Activated effector memory CD4-positive, alpha-beta T cell treated with anti-CD3 and anti-CD28 coated beads, Interleukin-2, amount 50 U/mL, for 16 hours (primary cell): ENCODE measurements at regions not wholly inside any gene's neighbourhood (a gene's known extent, or its start where the extent isn't known, plus 50 kb on each side); places are given as distances from the start of the nearest gene placed in this dataset.
"Not testable (repeated sequence)": the region's sequence is repeated elsewhere in the genome, so short reads cannot be mapped to it uniquely, and the experiment has no call there.

Source experiments
- DNase-seq: peaks from one replicate; pipeline ENCODE4 v3.0.0-alpha.2; 2020

GRCh38 chr7:65453341-65454030, 79.8 kb downstream of the ZNF92 start:
- DNase-seq: no peak

DNA sequence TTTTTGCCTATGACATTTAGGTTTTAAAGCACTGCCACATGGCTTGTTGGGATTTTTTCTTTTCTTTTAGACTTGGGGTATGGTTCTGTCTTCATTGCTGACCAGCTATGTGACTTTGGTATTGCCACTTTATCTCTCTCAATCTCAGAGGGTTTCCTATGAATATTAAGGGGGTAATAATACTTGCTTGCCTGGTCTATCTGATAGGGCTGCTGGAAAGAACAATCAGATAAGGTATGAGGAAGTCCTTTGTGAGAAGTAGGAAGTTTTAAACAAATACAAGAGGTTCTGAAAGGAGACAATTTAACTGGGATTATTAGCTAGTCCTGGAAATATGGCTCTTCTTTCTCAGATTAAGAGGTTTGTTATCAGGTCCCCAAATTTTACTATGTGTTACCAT, 80.8 kb downstream of the ZNF92 start:
- DNase-seq: no peak

DNA sequence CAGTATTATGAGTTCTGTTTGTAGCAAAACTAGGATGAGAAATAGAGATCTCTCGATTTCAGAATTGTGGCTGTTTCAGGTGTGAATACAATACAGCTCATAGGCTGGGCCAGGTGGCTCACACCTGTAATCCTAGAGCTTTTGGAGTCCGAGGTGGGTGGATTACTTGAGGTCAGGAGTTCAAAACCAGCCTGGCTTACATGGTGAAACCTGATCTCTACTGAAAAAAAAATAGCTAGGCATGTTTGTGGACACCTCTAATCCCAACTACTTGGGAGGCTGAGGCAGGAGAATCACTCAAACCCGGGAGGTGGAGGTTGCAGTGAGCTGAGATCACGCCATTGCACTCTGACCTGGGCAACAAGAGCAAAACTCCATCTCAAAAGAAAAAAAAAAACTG, 81.4 kb downstream of the ZNF92 start:
- not testable (repeated sequence) for DNase-seq

DNA sequence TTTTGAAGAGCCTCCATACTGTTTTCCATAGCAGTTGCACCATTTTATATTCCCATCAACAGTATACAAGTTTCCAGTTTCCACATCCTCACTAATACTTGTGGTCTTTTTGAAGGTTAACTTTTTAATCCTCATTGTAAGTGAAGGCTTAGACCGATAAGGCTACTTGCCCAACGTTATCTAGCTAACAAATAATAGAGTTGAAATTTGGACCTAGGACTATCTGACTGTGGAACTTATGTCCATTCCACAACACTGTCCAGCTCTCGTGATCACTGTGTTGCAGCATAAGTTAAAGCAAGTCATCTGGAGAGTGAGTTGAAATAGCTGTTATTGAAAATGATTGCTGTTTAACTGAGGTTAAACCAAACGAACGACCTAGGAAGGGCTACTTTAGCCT, 84.0 kb downstream of the ZNF92 start:
- DNase-seq: no peak

DNA sequence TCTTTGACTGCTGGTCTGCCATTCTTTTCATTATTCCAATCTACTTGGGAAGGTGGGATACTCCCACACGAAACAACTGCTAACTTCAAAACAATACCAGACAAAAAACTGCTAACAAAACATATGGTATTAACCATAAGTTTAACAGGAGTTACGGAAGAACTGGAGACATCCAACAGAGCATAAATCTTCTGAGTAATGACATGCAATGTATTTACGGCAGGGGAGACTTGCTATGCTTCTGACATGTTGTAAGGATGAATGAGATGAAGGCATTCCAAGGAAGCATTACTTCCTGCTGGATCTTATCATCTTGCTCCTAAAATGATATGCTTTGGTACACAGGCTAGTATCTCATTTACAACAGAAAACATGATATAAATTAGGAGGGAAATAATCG, 85.8 kb downstream of the ZNF92 start:
- DNase-seq: no peak

GRCh38 chr7:65462148-65462716, 88.6 kb downstream of the ZNF92 start:
- no peak for DNase-seq

DNA sequence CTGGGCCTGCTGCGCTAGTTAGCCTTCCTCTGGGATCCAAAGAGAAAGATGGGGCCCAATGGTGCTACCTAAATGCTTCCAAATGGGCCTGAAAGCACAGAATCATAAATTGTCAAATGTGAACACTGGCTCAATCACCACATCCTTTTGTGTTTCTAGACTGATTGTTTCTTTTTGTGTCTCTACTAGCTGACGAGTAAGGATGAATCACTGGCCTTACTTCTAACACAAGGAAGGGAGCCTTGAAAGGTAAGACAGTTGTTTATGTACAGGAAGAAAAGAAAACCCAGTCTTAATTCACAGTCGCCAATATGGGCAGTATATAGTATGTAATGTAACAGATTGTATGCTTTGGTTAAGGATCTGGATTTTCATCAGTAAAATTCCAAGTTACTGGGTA, 89.5 kb downstream of the ZNF92 start:
- no peak for DNase-seq

DNA sequence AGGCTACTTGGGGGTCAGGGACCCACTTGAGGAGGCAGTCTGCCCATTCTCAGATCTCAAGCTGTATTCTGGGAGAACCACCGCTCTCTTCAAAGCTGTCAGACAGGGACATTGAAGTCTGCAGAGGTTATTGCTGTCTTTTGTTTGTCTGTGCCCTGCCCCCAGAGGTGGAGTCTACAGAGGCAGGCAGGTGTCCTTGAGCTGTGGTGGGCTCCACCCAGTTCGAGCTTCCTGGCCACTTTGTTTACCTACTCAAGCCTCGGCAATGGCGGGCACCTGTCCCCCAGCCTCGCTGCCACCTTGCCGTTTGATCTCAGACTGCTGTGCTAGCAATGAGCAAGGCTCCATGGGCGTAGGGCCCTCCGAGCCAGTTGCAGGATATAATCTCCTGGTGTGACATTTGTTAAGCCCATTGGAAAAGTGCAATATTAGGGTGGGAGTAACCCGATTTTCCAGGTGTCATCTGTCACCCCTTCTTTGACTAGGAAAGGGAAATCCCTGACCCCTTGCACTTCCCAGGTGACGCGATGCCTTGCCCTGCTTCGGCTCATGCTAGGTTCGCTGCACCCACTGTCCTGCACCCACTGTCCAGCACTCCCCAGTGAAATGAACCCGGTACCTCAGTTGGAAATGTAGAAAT, 96.4 kb downstream of the ZNF92 start:
- DNase-seq: not testable (repeated sequence)

GRCh38 chr7:65471587-65471986, 97.9 kb downstream of the ZNF92 start:
- no peak for DNase-seq

DNA sequence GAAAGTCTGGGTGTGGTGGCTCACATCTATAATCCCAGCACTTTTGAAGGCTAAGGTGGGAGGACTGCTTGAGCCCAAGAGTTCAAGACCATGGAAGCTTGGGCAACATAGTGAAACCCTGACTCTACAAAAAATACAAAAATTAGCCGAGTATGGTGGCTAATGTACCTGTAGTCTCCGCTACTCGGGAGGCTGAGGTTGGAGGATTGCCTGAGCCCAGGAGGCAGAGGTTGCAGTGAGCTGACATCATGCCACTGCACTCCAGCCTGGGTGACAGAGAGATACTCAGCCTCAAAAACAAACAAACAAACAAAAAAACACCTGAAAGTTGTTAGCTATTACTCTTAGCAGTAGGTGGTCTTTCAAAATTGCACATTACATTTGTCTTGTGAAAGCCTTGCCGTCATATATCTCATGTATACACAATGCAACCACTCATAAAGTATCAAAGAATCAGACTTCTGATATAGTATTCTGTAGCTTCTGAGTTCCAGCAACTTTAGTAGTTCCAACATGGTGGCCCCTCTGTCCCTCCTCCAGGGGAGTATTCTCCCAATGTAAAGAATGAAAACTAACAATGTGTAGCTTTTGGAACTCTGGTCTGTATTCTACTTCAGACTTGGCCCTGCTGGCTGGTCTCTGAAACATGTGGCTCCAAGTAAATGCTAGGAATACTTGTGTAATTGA, 101.5 kb downstream of the ZNF92 start:
- no peak for DNase-seq

DNA sequence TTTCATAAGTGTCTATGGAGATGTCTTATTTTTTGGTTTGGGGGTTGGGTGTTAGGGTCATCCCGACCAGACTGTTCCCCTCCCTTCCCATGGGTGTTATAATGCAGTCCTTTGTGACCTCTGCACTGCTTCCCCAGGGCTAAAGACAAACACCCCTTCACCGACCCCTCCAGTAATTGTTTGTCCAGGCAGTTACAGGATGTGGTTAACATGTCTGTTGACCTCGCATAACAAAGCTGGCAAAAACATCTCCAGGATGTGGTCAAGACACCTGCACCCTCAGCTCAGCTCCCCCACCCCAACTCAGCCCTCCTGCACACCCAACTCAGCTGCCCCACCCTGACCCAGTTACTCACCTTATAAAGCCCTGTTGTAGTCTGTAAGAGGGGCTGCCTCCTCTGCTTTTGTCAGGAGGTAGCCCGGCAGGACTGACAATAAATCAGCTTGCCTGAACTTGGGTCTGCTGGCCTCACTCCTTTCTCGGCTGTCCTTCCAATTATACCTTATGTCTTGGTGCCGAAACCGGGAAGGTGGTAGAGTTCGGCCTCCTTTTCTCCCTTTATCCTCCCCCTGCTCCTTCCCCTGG, 102.2 kb downstream of the ZNF92 start:
- no peak for DNase-seq

- no peak for DNase-seq
These were observed 103.7 kb downstream of the ZNF92 start for GRCh38 chr7:65477326-65477725.

GRCh38 chr7:65489260-65489767, 115.7 kb downstream of the ZNF92 start:
- no peak for DNase-seq

DNA sequence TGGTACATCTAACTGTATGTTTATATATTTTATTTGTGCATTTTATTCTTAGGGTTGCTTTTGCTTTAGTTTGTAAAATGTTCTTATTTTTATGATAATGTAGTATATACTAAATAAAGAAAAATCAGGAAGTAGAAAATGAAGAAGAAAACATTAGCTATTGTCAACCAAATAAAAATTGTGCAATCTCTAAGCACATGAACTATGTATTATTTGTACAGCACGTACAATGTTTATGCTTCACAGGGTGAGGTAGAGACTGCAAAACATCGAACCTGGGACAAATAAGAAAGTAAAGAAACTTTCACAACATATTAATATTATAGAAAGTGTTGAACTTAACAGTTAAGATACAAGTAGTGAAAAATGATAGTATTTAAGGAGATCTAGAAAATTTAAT, 123.0 kb downstream of the ZNF92 start:
- not testable (repeated sequence) for DNase-seq

DNA sequence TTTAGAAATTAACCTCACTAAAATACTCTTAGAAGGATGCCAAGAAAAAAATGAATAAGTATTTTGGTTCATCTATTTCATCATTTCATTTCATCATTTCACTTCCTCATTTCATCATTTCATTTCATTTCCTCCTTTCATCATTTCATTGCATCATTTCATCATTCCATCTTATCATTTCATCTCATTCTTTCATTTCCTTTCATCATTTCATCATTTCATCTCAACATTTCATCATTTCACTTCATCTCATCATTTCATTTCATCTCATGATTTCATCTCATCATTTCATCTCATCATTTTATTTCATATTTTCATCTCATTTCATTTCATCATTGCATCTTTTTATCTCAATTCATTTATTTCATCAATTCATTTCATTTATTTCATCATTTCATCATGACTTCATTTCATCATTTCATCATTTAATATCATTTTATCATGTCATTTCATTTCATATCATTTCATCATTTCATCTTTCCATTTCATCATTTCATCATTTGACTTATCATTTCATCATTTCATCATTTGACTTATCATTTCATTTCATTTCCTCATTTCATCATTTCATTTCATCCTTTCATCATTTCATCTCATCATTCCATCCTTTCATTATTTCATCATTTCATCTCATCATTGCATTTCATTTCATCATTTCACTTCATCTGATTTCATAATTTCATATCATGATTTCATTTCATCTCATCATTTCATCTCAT, 129.9 kb downstream of the ZNF92 start:
- DNase-seq: no peak

GRCh38 chr7:65504504-65505319, 131.1 kb downstream of the ZNF92 start:
- not testable (repeated sequence) for DNase-seq

- DNase-seq: not testable (repeated sequence)
These were observed 131.6 kb downstream of the ZNF92 start for GRCh38 chr7:65505320-65505633.

GRCh38 chr7:65508581-65509367, 135.1 kb downstream of the ZNF92 start:
- DNase-seq: not testable (repeated sequence)

- peak; percentile 62 for DNase-seq
These were observed 135.9 kb downstream of the ZNF92 start for GRCh38 chr7:65509368-65510186.

GRCh38 chr7:65510187-65510538, 136.5 kb downstream of the ZNF92 start:
- not testable (repeated sequence) for DNase-seq
